MCF 10A (cell line): ENCODE measurements at regions not wholly inside any gene's neighbourhood (a gene's known extent, or its start where the extent isn't known, plus 50 kb on each side); places are given as distances from the start of the nearest gene placed in this dataset.

Experiments used
- BruUV-seq: library from RNA; stranded (reverse); fragments of 400-500 nt; replicated peaks from 2 replicates; lab custom pipeline; 2021; lab: Mats Ljungman, UMichigan
- CTCF ChIA-PET: fragments of 300-600 bp; sonication (Branson Sonifier 250); formaldehyde crosslinking; extraction: SDS; loops from one replicate; lab custom pipeline; 2021; ENCODE audit warnings: antibody characterized with exemption, inconsistent platforms; lab: Yijun Ruan, JAX
- POLR2A ChIA-PET: fragments of 300-600, 350-650 bp; sonication (Branson Sonifier 250); formaldehyde crosslinking; extraction: SDS; loops from one replicate; lab custom pipeline; 2020; ENCODE audit warnings: antibody characterized with exemption, inconsistent platforms; lab: Yijun Ruan, JAX
- DNase-seq: peaks from one replicate; pipeline ENCODE4 v3.0.0-alpha.2; 2018; ENCODE audit not compliant: unreplicated experiment
- H3K27ac Mint-ChIP-seq: one replicate; pipeline ENCODE4 v1.8.0; 2022; ENCODE audit warnings: mild to moderate bottlenecking, low read depth, mixed read lengths; ENCODE audit not compliant: unreplicated experiment
- H3K27me3 Mint-ChIP-seq: one replicate; pipeline ENCODE4 v1.8.0; 2022; ENCODE audit warnings: mixed read lengths; ENCODE audit not compliant: insufficient read depth, unreplicated experiment
- H3K36me3 Mint-ChIP-seq: one replicate; pipeline ENCODE4 v1.8.0; 2022; ENCODE audit warnings: mild to moderate bottlenecking, moderate library complexity, mixed read lengths; ENCODE audit not compliant: insufficient read depth, unreplicated experiment
- H3K4me1 Mint-ChIP-seq: one replicate; pipeline ENCODE4 v1.8.0; 2022; ENCODE audit warnings: mixed read lengths; ENCODE audit not compliant: insufficient read depth, unreplicated experiment
- H3K4me3 Mint-ChIP-seq: one replicate; pipeline ENCODE4 v1.8.0; 2022; ENCODE audit warnings: mild to moderate bottlenecking, moderate library complexity, mixed read lengths; ENCODE audit not compliant: unreplicated experiment
- H3K9me3 Mint-ChIP-seq: one replicate; pipeline ENCODE4 v1.8.0; 2022; ENCODE audit warnings: mixed read lengths; ENCODE audit not compliant: unreplicated experiment
- CTCF ChIP-seq: fragments of 200-600 bp; IDR thresholded peaks from one replicate; pipeline ENCODE4 v1.8.0; 2022; ENCODE audit warnings: antibody characterized with exemption, mild to moderate bottlenecking; ENCODE audit not compliant: unreplicated experiment
- intact Hi-C: fragments of 100-400 bp; cut with micrococcal nuclease; formaldehyde crosslinking; loops from 2 replicates; pipeline ENCODE4 v1.14.1; 2022

GRCh38 chr11:70541176-70541575 lies 142.8 kb downstream of the CTTN start:
- peaks cover 38% of the 10 kb centered on the region for H3K9me3 Mint-ChIP-seq
- DNase-seq = no peak
- CTCF ChIA-PET = no interaction called here
- H3K4me1 Mint-ChIP-seq = no peaks in the 10 kb centered on the region
- H3K27ac Mint-ChIP-seq = no peak overlapping the region
- H3K36me3 Mint-ChIP-seq = no peaks in the 10 kb centered on the region
- intact Hi-C loops = no loop called here
- no peak overlapping the region for H3K4me3 Mint-ChIP-seq
- POLR2A ChIA-PET = no interaction called here
- no peaks in the 10 kb centered on the region for H3K27me3 Mint-ChIP-seq
- no TSS peak for BruUV-seq
- no peak for TF ChIP-seq CTCF

GRCh38 chr11:70541699-70542098 lies 143.4 kb downstream of the CTTN start:
- Mint-ChIP-seq H3K9me3 (peaks cover 36% of the 10 kb centered on the region), H3K27me3 (no peaks in the 10 kb centered on the region), H3K4me3 (no peak overlapping the region), H3K4me1 (no peaks in the 10 kb centered on the region), H3K27ac (no peak overlapping the region), H3K36me3 (no peaks in the 10 kb centered on the region)
- POLR2A ChIA-PET = no interaction called here
- no TSS peak for BruUV-seq
- DNase-seq = no peak
- CTCF ChIA-PET = no interaction called here
- TF ChIP-seq CTCF = no peak
- intact Hi-C loops = no loop called here

GRCh38 chr11:70542406-70542805 lies 144.1 kb downstream of the CTTN start:
- no peaks in the 10 kb centered on the region for H3K36me3 Mint-ChIP-seq
- ChIA-PET CTCF (interaction anchor here (0.7 kb wide), 1 partner anchor 20 kb away, joined by 3 read pairs; no protein-coding TSS in a partner anchor), POLR2A (no interaction called here)
- no peak overlapping the region for H3K4me3 Mint-ChIP-seq
- DNase-seq = no peak
- intact Hi-C loops = no loop called here
- H3K27me3 Mint-ChIP-seq = no peaks in the 10 kb centered on the region
- no peak for TF ChIP-seq CTCF
- no peak overlapping the region for H3K27ac Mint-ChIP-seq
- peaks cover 29% of the 10 kb centered on the region for H3K9me3 Mint-ChIP-seq
- no peaks in the 10 kb centered on the region for H3K4me1 Mint-ChIP-seq
- no TSS peak for BruUV-seq

- H3K36me3 Mint-ChIP-seq = no peaks in the 10 kb centered on the region
- no peak overlapping the region for H3K27ac Mint-ChIP-seq
- ChIA-PET CTCF (interaction anchor here (0.7 kb wide), 1 partner anchor 20 kb away, joined by 3 read pairs; no protein-coding TSS in a partner anchor), POLR2A (no interaction called here)
- no peaks in the 10 kb centered on the region for H3K27me3 Mint-ChIP-seq
- no peak overlapping the region for H3K4me3 Mint-ChIP-seq
- TF ChIP-seq CTCF = no peak
- no TSS peak for BruUV-seq
- intact Hi-C loops = no loop called here
- no peaks in the 10 kb centered on the region for H3K4me1 Mint-ChIP-seq
- no peak for DNase-seq
- peaks cover 27% of the 10 kb centered on the region for H3K9me3 Mint-ChIP-seq
Observed at GRCh38 chr11:70542811-70543210, 144.5 kb downstream of the CTTN start.
